ENCODE measurements at regions not wholly inside any gene's neighbourhood (a gene's known extent, or its start where the extent isn't known, plus 50 kb on each side); places are given as distances from the start of the nearest gene placed in this dataset.

GRCh38 chr18:56511996-56512395 is 126.4 kb downstream of the TXNL1 start:
- no peak for TF ChIP-seq POLR2A (IDR thresholded peaks at IDR 0.05; ENCODE audit: low read depth, low read length)
- TF ChIP-seq POLR2AphosphoS5 (IDR thresholded peaks at IDR 0.05; ENCODE audit: low read depth, low read length): no peak
- no peak for TF ChIP-seq TAF1 (IDR thresholded peaks at IDR 0.05; ENCODE audit: low read depth, low read length)
- TF ChIP-seq SPI1 (IDR thresholded peaks at IDR 0.05; ENCODE audit: low read depth, low read length): no peak
- TF ChIP-seq POU2F2 (IDR thresholded peaks at IDR 0.05; ENCODE audit: low read depth, low read length): no peak

All from GM12891 (cell line).